Mesenchymal stem cell (in vitro differentiated cells and primary cell): ENCODE measurements at regions not wholly inside any gene's neighbourhood (a gene's known extent, or its start where the extent isn't known, plus 50 kb on each side); places are given as distances from the start of the nearest gene placed in this dataset.

Source experiments
- DNase-seq: peaks from one replicate; pipeline ENCODE4 v3.0.0-alpha.2; 2013
- H2AFZ ChIP-seq: one replicate; pipeline ENCODE4 v1.6.1; 2013; ENCODE audit warnings: low read depth, mild to moderate bottlenecking, control low read depth, inconsistent platforms, low read length, moderate library complexity
- H2AK5ac ChIP-seq: 2 replicates; pipeline ENCODE4 v1.6.1; 2013; ENCODE audit warnings: low read length, moderate library complexity, mild to moderate bottlenecking, inconsistent platforms; ENCODE audit not compliant: severe bottlenecking
- H2BK120ac ChIP-seq: one replicate; pipeline ENCODE4 v1.6.1; 2013; ENCODE audit warnings: low read depth, mild to moderate bottlenecking, inconsistent platforms, low read length, moderate library complexity
- H2BK12ac ChIP-seq, 2 experiments: one replicate each; pipeline ENCODE4 v1.6.1; 2013; ENCODE audit warnings: inconsistent platforms in 2 of 2, low read length in 2 of 2, mild to moderate bottlenecking in 2 of 2, moderate library complexity in 2 of 2, control low read depth in 1 of 2
- H2BK15ac ChIP-seq: one replicate; pipeline ENCODE4 v1.6.1; 2013; ENCODE audit warnings: mild to moderate bottlenecking, low read depth, inconsistent platforms; ENCODE audit not compliant: poor library complexity, severe bottlenecking
- H2BK5ac ChIP-seq: 2 replicates; pipeline ENCODE4 v1.6.1; 2013; ENCODE audit warnings: low read depth, mild to moderate bottlenecking, low read length, control low read depth, inconsistent platforms; ENCODE audit not compliant: poor library complexity, severe bottlenecking
- H3K14ac ChIP-seq, 2 experiments: one replicate each; pipeline ENCODE4 v1.6.1; 2013; ENCODE audit warnings: inconsistent platforms in 2 of 2, low read length in 2 of 2, control low read depth in 1 of 2, mild to moderate bottlenecking in 1 of 2, moderate library complexity in 1 of 2
- H3K18ac ChIP-seq, 2 experiments: one replicate each; pipeline ENCODE4 v1.6.1; 2013; ENCODE audit warnings: inconsistent platforms in 2 of 2, low read length in 2 of 2, control low read depth in 1 of 2, low read depth in 1 of 2, mild to moderate bottlenecking in 1 of 2
- H3K23ac ChIP-seq, 2 experiments: one replicate each; pipeline ENCODE4 v1.6.1; 2013; ENCODE audit warnings: inconsistent platforms in 2 of 2, low read length in 2 of 2, mild to moderate bottlenecking in 2 of 2, moderate library complexity in 2 of 2, control low read depth in 1 of 2
- H3K27ac ChIP-seq: 2 replicates; pipeline ENCODE4 v1.5.1; 2013; ENCODE audit warnings: mild to moderate bottlenecking, moderate library complexity, low read length, control low read depth, inconsistent platforms; ENCODE audit not compliant: poor library complexity, severe bottlenecking
- H3K27me3 ChIP-seq, 2 experiments: 2 replicates each; pipeline versions ENCODE4 v1.6.1 to v1.7.0; 2013; ENCODE audit warnings: low read length in 2 of 2, mild to moderate bottlenecking in 2 of 2, moderate library complexity in 2 of 2, control low read depth in 1 of 2, inconsistent platforms in 1 of 2; ENCODE audit not compliant: control insufficient read depth in 1 of 2, insufficient read depth in 1 of 2
- H3K36me3 ChIP-seq, 2 experiments: 2 replicates each; pipeline versions ENCODE4 v1.6.1 to v1.7.0; 2013; ENCODE audit warnings: low read length in 2 of 2, control low read depth in 1 of 2, inconsistent platforms in 1 of 2, low read depth in 1 of 2, mild to moderate bottlenecking in 1 of 2; ENCODE audit not compliant: insufficient read depth in 2 of 2, control insufficient read depth in 1 of 2
- H3K4ac ChIP-seq, 2 experiments: one replicate each; pipeline ENCODE4 v1.6.1; 2013; ENCODE audit warnings: inconsistent platforms in 2 of 2, low read length in 2 of 2, mild to moderate bottlenecking in 2 of 2, moderate library complexity in 2 of 2, control low read depth in 1 of 2, low read depth in 1 of 2
- H3K4me1 ChIP-seq: 2 replicates; pipeline ENCODE4 v1.6.1; 2013; ENCODE audit warnings: low read depth, low read length, control low read depth; ENCODE audit not compliant: control insufficient read depth, insufficient read depth
- H3K4me2 ChIP-seq: 2 replicates; pipeline ENCODE4 v1.6.1; 2013; ENCODE audit warnings: low read length, mild to moderate bottlenecking, inconsistent platforms; ENCODE audit not compliant: poor library complexity, severe bottlenecking
- H3K4me3 ChIP-seq, 2 experiments: 2 replicates each; pipeline versions ENCODE4 v1.5.1 to v1.7.0; 2013; ENCODE audit warnings: low read length in 2 of 2, mild to moderate bottlenecking in 2 of 2, control low read depth in 1 of 2, low read depth in 1 of 2; ENCODE audit not compliant: insufficient read depth in 1 of 2
- H3K79me1 ChIP-seq: replicated peaks from 2 replicates; pipeline ENCODE4 v1.6.1; 2013; ENCODE audit warnings: mild to moderate bottlenecking, control low read depth, low read length, inconsistent platforms; ENCODE audit not compliant: poor library complexity, severe bottlenecking
- H3K9ac ChIP-seq: 2 replicates; pipeline ENCODE4 v1.7.0; 2013; ENCODE audit warnings: mild to moderate bottlenecking, low read length, moderate library complexity
- H3K9me3 ChIP-seq: 2 replicates; pipeline ENCODE4 v1.7.0; 2013; ENCODE audit warnings: mild to moderate bottlenecking, low read length; ENCODE audit not compliant: control insufficient read depth
- H4K8ac ChIP-seq: one replicate; pipeline ENCODE4 v1.6.1; 2013; ENCODE audit warnings: inconsistent platforms, mild to moderate bottlenecking, low read length, moderate library complexity
- H4K91ac ChIP-seq: one replicate; pipeline ENCODE4 v1.6.1; 2013; ENCODE audit warnings: mild to moderate bottlenecking, low read length, inconsistent platforms
- WGBS: methylation state at CpG from one replicate; pipeline ENCODE4 v1.1.7; 2013; ENCODE audit warnings: mixed read lengths; 5-methylcytosine and 5-hydroxymethylcytosine counted together

GRCh38 chr18:25561918-25562317 is 210.0 kb upstream of the ZNF521 start:
- Histone ChIP-seq H3K14ac (no peak overlapping the region), H3K27ac (no peak overlapping the region), H2BK120ac (no peak overlapping the region), H3K4me1 (no peaks in the 10 kb centered on the region), H2BK12ac (no peak overlapping the region), H2BK15ac (no peak overlapping the region), H3K18ac (no peak overlapping the region), H3K9ac (no peak overlapping the region), H2BK5ac (no peak overlapping the region), H3K9me3 (no peaks in the 10 kb centered on the region), H3K36me3 (no peaks in the 10 kb centered on the region), H2AFZ (no peak overlapping the region), H3K27me3 (no peaks in the 10 kb centered on the region), H3K4me3 (no peak overlapping the region), H2AK5ac (no peak overlapping the region), H3K4me2 (no peak overlapping the region), H4K8ac (no peak overlapping the region), H3K79me1 (no peaks in the 10 kb centered on the region), H4K91ac (no peak overlapping the region), H3K23ac (no peak overlapping the region), H3K4ac (no peak overlapping the region)
- WGBS = 75% methylated on average over 5 of the region's 6 CpGs
- peak; percentile 28 for DNase-seq

- H3K4me2 ChIP-seq = no peak overlapping the region
- no peak for DNase-seq
- no peak overlapping the region for H3K27ac ChIP-seq
- WGBS = 91% methylated on average over 3 of the region's 4 CpGs
- no peak overlapping the region for H2BK12ac ChIP-seq
- no peak overlapping the region for H3K14ac ChIP-seq
- H3K9ac ChIP-seq = no peak overlapping the region
- H3K4me3 ChIP-seq = no peak overlapping the region
- no peaks in the 10 kb centered on the region for H3K4me1 ChIP-seq
- H3K79me1 ChIP-seq = no peaks in the 10 kb centered on the region
- no peaks in the 10 kb centered on the region for H3K27me3 ChIP-seq
- H3K9me3 ChIP-seq = no peaks in the 10 kb centered on the region
- H3K36me3 ChIP-seq = no peaks in the 10 kb centered on the region
- no peak overlapping the region for H3K23ac ChIP-seq
- no peak overlapping the region for H3K4ac ChIP-seq
- no peak overlapping the region for H2AK5ac ChIP-seq
- H4K8ac ChIP-seq = no peak overlapping the region
- no peak overlapping the region for H2BK5ac ChIP-seq
- no peak overlapping the region for H4K91ac ChIP-seq
- H3K18ac ChIP-seq = no peak overlapping the region
- no peak overlapping the region for H2BK15ac ChIP-seq
- no peak overlapping the region for H2BK120ac ChIP-seq
- no peak overlapping the region for H2AFZ ChIP-seq
Measured at GRCh38 chr18:25560369-25560768, 208.4 kb upstream of the ZNF521 start.

GRCh38 chr18:25557011-25557410 is 205.0 kb upstream of the ZNF521 start:
- no peaks in the 10 kb centered on the region for H3K9me3 ChIP-seq
- H2BK15ac ChIP-seq = no peak overlapping the region
- H3K36me3 ChIP-seq = no peaks in the 10 kb centered on the region
- H3K18ac ChIP-seq = no peak overlapping the region
- H3K27ac ChIP-seq = no peak overlapping the region
- no peaks in the 10 kb centered on the region for H3K27me3 ChIP-seq
- H2AFZ ChIP-seq = no peak overlapping the region
- H4K91ac ChIP-seq = no peak overlapping the region
- H3K23ac ChIP-seq = no peak overlapping the region
- no peaks in the 10 kb centered on the region for H3K4me1 ChIP-seq
- no peak overlapping the region for H3K4me2 ChIP-seq
- no peak overlapping the region for H3K9ac ChIP-seq
- DNase-seq = no peak
- 96% methylated on average over 5 of the region's 7 CpGs for WGBS
- no peak overlapping the region for H3K4me3 ChIP-seq
- H3K14ac ChIP-seq = no peak overlapping the region
- H2BK120ac ChIP-seq = no peak overlapping the region
- no peak overlapping the region for H2AK5ac ChIP-seq
- no peak overlapping the region for H2BK12ac ChIP-seq
- no peak overlapping the region for H3K4ac ChIP-seq
- no peak overlapping the region for H2BK5ac ChIP-seq
- H4K8ac ChIP-seq = no peak overlapping the region
- H3K79me1 ChIP-seq = no peaks in the 10 kb centered on the region

- H3K23ac ChIP-seq = no peak overlapping the region
- H3K4me3 ChIP-seq = no peak overlapping the region
- no peak overlapping the region for H3K4ac ChIP-seq
- H3K9ac ChIP-seq = no peak overlapping the region
- no CpG with 5 or more reads among the region's 1 CpG for WGBS
- no peak overlapping the region for H2BK120ac ChIP-seq
- H3K79me1 ChIP-seq = no peaks in the 10 kb centered on the region
- H3K27ac ChIP-seq = no peak overlapping the region
- H2AFZ ChIP-seq = no peak overlapping the region
- H2BK5ac ChIP-seq = no peak overlapping the region
- no peak overlapping the region for H2BK12ac ChIP-seq
- no peak overlapping the region for H4K8ac ChIP-seq
- H3K9me3 ChIP-seq = no peaks in the 10 kb centered on the region
- H3K27me3 ChIP-seq = no peaks in the 10 kb centered on the region
- no peak overlapping the region for H2BK15ac ChIP-seq
- H3K36me3 ChIP-seq = no peaks in the 10 kb centered on the region
- H2AK5ac ChIP-seq = no peak overlapping the region
- no peak overlapping the region for H3K14ac ChIP-seq
- no peak overlapping the region for H3K18ac ChIP-seq
- DNase-seq = no peak
- no peak overlapping the region for H4K91ac ChIP-seq
- H3K4me1 ChIP-seq = no peaks in the 10 kb centered on the region
- no peak overlapping the region for H3K4me2 ChIP-seq
Measured at GRCh38 chr18:25553631-25554263, 201.8 kb upstream of the ZNF521 start.
